ENCODE measurements at regions not wholly inside any gene's neighbourhood (a gene's known extent, or its start where the extent isn't known, plus 50 kb on each side); places are given as distances from the start of the nearest gene placed in this dataset.

DNA sequence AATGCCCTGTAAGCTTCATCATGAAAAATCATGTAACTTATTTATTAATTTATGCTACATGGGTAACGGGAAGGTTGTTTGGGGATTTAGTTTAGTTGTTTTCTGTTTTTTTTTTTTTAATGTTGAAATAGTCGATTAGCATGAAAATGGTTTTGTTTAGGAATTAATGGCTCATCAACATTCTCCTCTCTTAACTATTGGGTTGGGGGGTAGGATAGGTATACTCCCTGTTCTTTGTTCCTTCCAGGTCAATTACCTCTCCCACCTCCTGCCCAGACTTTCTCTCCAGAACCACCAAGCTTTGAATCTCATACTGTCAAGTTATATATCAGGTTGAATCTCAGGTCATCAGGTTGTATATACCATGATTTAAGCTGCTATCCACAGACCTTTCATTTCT, 568.7 kb upstream of the DSEL start:
- Histone ChIP-seq H4K5ac (ENCODE audit: insufficient read length, low read depth, low read length) (no peak overlapping the region), H3K36me3 (ENCODE audit: control insufficient read depth in 2 of 4, insufficient read depth in 4 of 4, low read length in 3 of 4) (no peaks in the 10 kb centered on the region), H2BK5ac (ENCODE audit: low read depth, low read length) (no peak overlapping the region), H2BK12ac (ENCODE audit: low read depth, low read length) (no peak overlapping the region), H3K14ac (ENCODE audit: insufficient read length) (no peak overlapping the region), H3K79me1 (ENCODE audit: low read depth, low read length) (no peaks in the 10 kb centered on the region), H3K23me2 (ENCODE audit: low read depth, low read length) (no peaks in the 10 kb centered on the region), H3K4me1 (replicated peaks in 1 of 4; ENCODE audit: control insufficient read depth in 3 of 4, insufficient read depth in 4 of 4, low read length in 3 of 4) (peaks cover 0 to 10% (median 1%) of the 10 kb centered on the region in 4 experiments; a peak in 1 of 7 replicates), H3K9me3 (ENCODE audit: insufficient read depth in 2 of 2, low read depth in 1 of 2, low read length in 1 of 2) (no peaks in the 10 kb centered on the region), H3K79me2 (ENCODE audit: control insufficient read depth in 1 of 2, insufficient read depth in 2 of 2, low read length in 2 of 2) (no peaks in the 10 kb centered on the region), H4K8ac (ENCODE audit: extremely low read depth, insufficient read depth, low read length) (no peak overlapping the region), H3K23ac (ENCODE audit: insufficient read length) (no peak overlapping the region), H2BK15ac (ENCODE audit: low read length) (no peak overlapping the region), H4K91ac (replicated peaks; ENCODE audit: insufficient read length, low read length) (no peak overlapping the region), H3K27me3 (replicated peaks in 1 of 4; ENCODE audit: control insufficient read depth in 3 of 4, extremely low read depth in 1 of 4, insufficient read depth in 3 of 4, low read length in 3 of 4) (no peaks in the 10 kb centered on the region), H3K4ac (replicated peaks; ENCODE audit: insufficient read length, low read depth, low read length) (no peak overlapping the region), H2AFZ (ENCODE audit: low read length) (no peak overlapping the region), H3K27ac (ENCODE audit: low read depth, low read length) (no peak overlapping the region), H2BK20ac (ENCODE audit: low read length) (no peak overlapping the region), H3K9ac (replicated peaks in 1 of 4; ENCODE audit: extremely low read depth in 1 of 4, low read depth in 3 of 4, low read length in 3 of 4) (peak overlapping the region in 1 of 4 experiments; percentile 8; a peak in 1 of 7 replicates), H3K56ac (replicated peaks; ENCODE audit: insufficient read length, low read depth, low read length) (no peak overlapping the region), H3K18ac (ENCODE audit: extremely low read depth, low read length) (no peak overlapping the region), H3K4me3 (ENCODE audit: extremely low read depth in 1 of 4, insufficient read depth in 2 of 4, low read depth in 3 of 4, low read length in 4 of 4) (no peak overlapping the region), H4K20me1 (replicated peaks in 1 of 2; ENCODE audit: control insufficient read depth in 1 of 2, insufficient read depth in 2 of 2, low read length in 2 of 2) (no peaks in the 10 kb centered on the region), H2AK5ac (ENCODE audit: low read depth, low read length) (no peak overlapping the region), H3K4me2 (ENCODE audit: insufficient read depth in 1 of 2, low read depth in 2 of 2, low read length in 2 of 2) (no peak overlapping the region), H2BK120ac (replicated peaks; ENCODE audit: low read depth, low read length) (no peak overlapping the region)
- CTCF ChIA-PET (ENCODE audit: partially characterized antibody): no interaction called here
- DNase-seq (ENCODE audit: low read depth in 1 of 2, low spot score in 2 of 2) (no peak), FAIRE-seq (no peak)
- POLR2A ChIA-PET (ENCODE audit: partially characterized antibody): no interaction called here
- WGBS, 2 experiments (ENCODE audit: extremely low coverage in 1 of 2, insufficient coverage in 1 of 2, insufficient read length in 1 of 2, insufficient replicate concordance in 2 of 2, low coverage in 1 of 2, low lambda C conversion rate in 2 of 2, missing lambda C conversion rate in 1 of 2): 69 to 100% methylated on average over 1 to 2 of the region's 2 CpGs
- no peak for TF ChIP-seq GTF2F1 (IDR thresholded peaks at IDR 0.05; ENCODE audit: borderline replicate concordance, low read depth, low read length)
- TF ChIP-seq, protein P1, sequence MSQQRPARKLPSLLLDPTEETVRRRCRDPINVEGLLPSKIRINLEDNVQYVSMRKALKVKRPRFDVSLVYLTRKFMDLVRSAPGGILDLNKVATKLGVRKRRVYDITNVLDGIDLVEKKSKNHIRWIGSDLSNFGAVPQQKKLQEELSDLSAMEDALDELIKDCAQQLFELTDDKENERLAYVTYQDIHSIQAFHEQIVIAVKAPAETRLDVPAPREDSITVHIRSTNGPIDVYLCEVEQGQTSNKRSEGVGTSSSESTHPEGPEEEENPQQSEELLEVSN (IDR thresholded peaks at IDR 0.05): no peak
